K562 (cell line): ENCODE measurements at regions not wholly inside any gene's neighbourhood (a gene's known extent, or its start where the extent isn't known, plus 50 kb on each side); places are given as distances from the start of the nearest gene placed in this dataset.

ENCODE experiments used
- ATAC-seq: fragments of 200-7000 bp; cut with Tn5 transposase; 3 replicates; pipeline ENCODE4 v1.9.1; 2020; ENCODE audit warnings: moderate library complexity
- BruUV-seq: library from RNA; stranded (reverse); fragments of 400-500 nt; replicated peaks from 2 replicates; lab custom pipeline; 2021; lab: Mats Ljungman, UMichigan
- CTCF ChIA-PET: fragments of 300-600 bp; formaldehyde crosslinking; extraction: SDS; loops from one replicate; lab custom pipeline; 2021; ENCODE audit warnings: low intra/inter-chr PET ratio; lab: Yijun Ruan, JAX
- POLR2A ChIA-PET: fragments of 300-600, 350-650 bp; sonication (Branson Sonifier 250); formaldehyde crosslinking; extraction: SDS; loops from one replicate; lab custom pipeline; 2021; ENCODE audit warnings: antibody characterized with exemption, inconsistent platforms; lab: Yijun Ruan, JAX
- DNase-seq, 4 experiments: peaks; one replicate each; pipeline versions ENCODE4 v3.0.0 to v3.0.0-alpha.2; 2011 to 2018; ENCODE audit warnings: low spot score in 3 of 4, mixed read lengths in 3 of 4; ENCODE audit errors: extremely low read depth in 1 of 4
- FAIRE-seq: peaks from 2 replicates; lab custom pipeline; 2011; peaks lifted over from hg19 to GRCh38; lab: Jason Lieb, UNC
- H2AFZ ChIP-seq: 2 replicates; pipeline ENCODE4 v1.6.0; 2011; ENCODE audit warnings: low read depth, low read length, control low read depth, inconsistent platforms
- H3K27ac ChIP-seq: fragments of 200-600 bp; 3 replicates; pipeline ENCODE4 v1.8.0; 2011; ENCODE audit warnings: low read depth, mild to moderate bottlenecking, control low read depth, inconsistent platforms, low read length, moderate library complexity, mixed read lengths; ENCODE audit errors: extremely low read depth
- H3K27me3 ChIP-seq, 2 experiments: fragments of 300-600 bp in 1 of 2; 2 replicates in 1 of 2; 3 replicates in 1 of 2; pipeline versions ENCODE4 v1.6.0 to v1.8.0; 2011; ENCODE audit warnings: inconsistent platforms in 2 of 2, low read length in 2 of 2, mild to moderate bottlenecking in 1 of 2, mixed read lengths in 1 of 2, moderate library complexity in 1 of 2; ENCODE audit not compliant: control insufficient read depth in 2 of 2, insufficient read depth in 2 of 2
- H3K36me3 ChIP-seq: fragments of 300-600 bp; 3 replicates; pipeline ENCODE4 v1.8.0; 2011; ENCODE audit warnings: mild to moderate bottlenecking, low read length, inconsistent platforms; ENCODE audit not compliant: control insufficient read depth, insufficient read depth
- H3K4me1 ChIP-seq, 2 experiments: fragments of 200-600 bp in 1 of 2; replicated peaks in 1 of 2; 2 replicates in 1 of 2; 3 replicates in 1 of 2; pipeline versions ENCODE4 v1.5.1 to v1.8.0; 2011; ENCODE audit warnings: inconsistent platforms in 2 of 2, low read length in 2 of 2, mild to moderate bottlenecking in 1 of 2, mixed read lengths in 1 of 2, moderate library complexity in 1 of 2; ENCODE audit not compliant: control insufficient read depth in 2 of 2, insufficient read depth in 2 of 2
- H3K4me2 ChIP-seq: 2 replicates; pipeline ENCODE4 v1.6.1; 2011; ENCODE audit warnings: low read length, control low read depth, inconsistent platforms, mixed read lengths; ENCODE audit not compliant: insufficient read depth
- H3K4me3 ChIP-seq: fragments of 200-600 bp; sonication (generic), shearing (Covaris generic); 2 replicates; pipeline ENCODE4 v1.5.1; 2016; ENCODE audit warnings: control low read depth, inconsistent platforms
- H3K79me2 ChIP-seq: fragments of 200-600 bp; 3 replicates; pipeline ENCODE4 v1.8.0; 2011; ENCODE audit warnings: low read length, inconsistent platforms; ENCODE audit not compliant: control insufficient read depth, insufficient read depth
- H3K9ac ChIP-seq, 2 experiments: 2 replicates each; pipeline versions ENCODE4 v1.6.0 to v1.6.1; 2011; ENCODE audit warnings: low read depth in 2 of 2, low read length in 2 of 2, control low read depth in 1 of 2, inconsistent platforms in 1 of 2, mild to moderate bottlenecking in 1 of 2, mixed read lengths in 1 of 2; ENCODE audit not compliant: insufficient read depth in 1 of 2
- H3K9me1 ChIP-seq: one replicate; pipeline ENCODE4 v1.6.0; 2011; ENCODE audit warnings: inconsistent platforms, mild to moderate bottlenecking, low read length, moderate library complexity; ENCODE audit not compliant: control insufficient read depth, insufficient read depth
- H3K9me3 ChIP-seq: replicated peaks from 2 replicates; pipeline ENCODE4 v1.5.1; 2011; ENCODE audit warnings: low read depth, low read length, inconsistent platforms; ENCODE audit not compliant: control insufficient read depth, insufficient read depth
- H4K20me1 ChIP-seq: replicated peaks from 2 replicates; pipeline ENCODE4 v1.6.1; 2011; ENCODE audit warnings: low read length, inconsistent platforms, mixed read lengths; ENCODE audit not compliant: control insufficient read depth, insufficient read depth
- CREM ChIP-seq: IDR thresholded peaks from 2 replicates; pipeline ENCODE4 v1.6.1; 2014; ENCODE audit warnings: antibody characterized with exemption, low read depth
- HLTF ChIP-seq: fragments of 450-650 bp; IDR thresholded peaks from 2 replicates; pipeline ENCODE4 v1.6.1; 2016
- HMGN3 ChIP-seq: IDR thresholded peaks from 2 replicates; pipeline ENCODE4 v1.6.1; 2011; ENCODE audit warnings: borderline replicate concordance, low read depth, mild to moderate bottlenecking, mixed read lengths, low read length; ENCODE audit not compliant: insufficient read length; ENCODE audit errors: extremely low read depth
- HOXB6 ChIP-seq: fragments of 250-450 bp; sonication (Bioruptor Pico); IDR thresholded peaks from 2 replicates; pipeline ENCODE4 v1.5.1; 2022; ENCODE audit warnings: mild to moderate bottlenecking, borderline replicate concordance
- KHSRP ChIP-seq: fragments of 450-650 bp; IDR thresholded peaks from 2 replicates; pipeline ENCODE4 v1.6.1; 2017
- MAFK ChIP-seq: IDR thresholded peaks from 2 replicates; pipeline ENCODE4 v1.6.1; 2011; ENCODE audit warnings: low read length, improper control_type of control experiment
- NBN ChIP-seq: fragments of 450-650 bp; IDR thresholded peaks from 2 replicates; pipeline ENCODE4 v1.6.1; 2016; ENCODE audit warnings: low read depth, mild to moderate bottlenecking
- NRF1 ChIP-seq, 2 experiments: fragments of 450-650 bp; IDR thresholded peaks in 1 of 2; conservative IDR thresholded peaks in 1 of 2; 2 replicates each; pipeline ENCODE4 v1.6.1; 2014; ENCODE audit warnings: mild to moderate bottlenecking in 2 of 2
- RCOR1 ChIP-seq, 2 experiments: IDR thresholded peaks; 2 replicates each; pipeline ENCODE4 v1.6.1; 2012; ENCODE audit warnings: low read depth in 2 of 2, low read length in 2 of 2, borderline replicate concordance in 1 of 2, improper control_type of control experiment in 1 of 2
- SIN3B ChIP-seq: fragments of 450-650 bp; IDR thresholded peaks from 2 replicates; pipeline ENCODE4 v1.6.1; 2017; ENCODE audit warnings: low read depth, mild to moderate bottlenecking, moderate library complexity
- SMAD1 ChIP-seq: fragments of 150-350 bp; IDR thresholded peaks from 2 replicates; pipeline ENCODE4 v1.6.1; 2014; ENCODE audit warnings: low read length, low read depth; ENCODE audit not compliant: partially characterized antibody
- TCFL5 ChIP-seq: fragments of 250-450 bp; sonication (Bioruptor Pico); conservative IDR thresholded peaks from 2 replicates; pipeline ENCODE4 v1.6.1; 2021; ENCODE audit warnings: mild to moderate bottlenecking, moderate library complexity, matching md5 sums
- TFAM ChIP-seq: fragments of 250-450 bp; sonication (Bioruptor Pico); conservative IDR thresholded peaks from 2 replicates; pipeline ENCODE4 v1.5.0; 2021; ENCODE audit warnings: mild to moderate bottlenecking, moderate library complexity
- ZNF644 ChIP-seq: fragments of 200-800 bp; sonication (Bioruptor generic); IDR thresholded peaks from 2 replicates; pipeline ENCODE4 v1.6.1; 2016; ENCODE audit warnings: low read depth, missing genetic modification characterization, missing compliant biosample characterization
- ZNF764 ChIP-seq: fragments of 250-450 bp; sonication (Bioruptor Pico); IDR thresholded peaks from 2 replicates; pipeline ENCODE4 v1.4.0; 2020; ENCODE audit warnings: low read depth, mild to moderate bottlenecking, moderate library complexity
- ZNF79 ChIP-seq: fragments of 250-450 bp; sonication (Bioruptor Pico); IDR thresholded peaks from 2 replicates; pipeline ENCODE4 v1.4.0; 2020; ENCODE audit warnings: low read depth, mild to moderate bottlenecking, moderate library complexity
- WGBS: fragments of 100-300 bp; shearing (Covaris generic); methylation state at CpG from one replicate; pipeline ENCODE4 v1.1.6; 2016; ENCODE audit warnings: low coverage, mixed read lengths; ENCODE audit not compliant: insufficient coverage; ENCODE audit errors: missing lambda C conversion rate; 5-methylcytosine and 5-hydroxymethylcytosine counted together
- in situ Hi-C: fragments of 300-500 bp; cut with MboI; formaldehyde crosslinking; loops from 4 replicates; pipeline ENCODE4 v1.15.0; 2018; ENCODE audit warnings: inconsistent platforms, mixed read lengths
- intact Hi-C: fragments of 100-400 bp; cut with micrococcal nuclease; formaldehyde crosslinking; loops from 2 replicates; pipeline ENCODE4 v1.14.2; 2022

- no peak for ATAC-seq
- TF ChIP-seq RCOR1 (IDR thresholded peaks at IDR 0.05; ENCODE audit: borderline replicate concordance in 1 of 2, low read depth in 2 of 2, low read length in 2 of 2) (no peak), KHSRP (no peak), HMGN3 (no peak)
- no peak for DNase-seq
- ChIA-PET POLR2A (no interaction called here), CTCF (no interaction called here)
- Histone ChIP-seq H3K9me3 (no peaks in the 10 kb centered on the region), H3K4me3 (no peak overlapping the region), H3K4me2 (no peak overlapping the region), H3K27me3 (no peaks in the 10 kb centered on the region), H4K20me1 (no peaks in the 10 kb centered on the region), H3K79me2 (no peaks in the 10 kb centered on the region), H3K4me1 (no peaks in the 10 kb centered on the region), H3K27ac (no peak overlapping the region), H3K9me1 (no peaks in the 10 kb centered on the region), H3K36me3 (no peaks in the 10 kb centered on the region), H3K9ac (no peak overlapping the region), H2AFZ (no peak overlapping the region)
- no peak for FAIRE-seq
- WGBS: 1% methylated on average over 4 of the region's 4 CpGs
- in situ Hi-C loops: no loop called here
- intact Hi-C loops: loop anchor here (10.0 kb wide), 1 partner anchor 147 kb away; no protein-coding TSS in a partner anchor
- BruUV-seq: no TSS peak
Observed at GRCh38 chr18:25678221-25678620, 326.3 kb upstream of the ZNF521 start.

GRCh38 chr18:25675123-25675850 lies 323.3 kb upstream of the ZNF521 start:
- ChIA-PET POLR2A (no interaction called here), CTCF (no interaction called here)
- Histone ChIP-seq H3K79me2 (no peaks in the 10 kb centered on the region), H3K9me1 (no peaks in the 10 kb centered on the region), H3K36me3 (no peaks in the 10 kb centered on the region), H3K4me3 (no peak overlapping the region), H3K4me2 (no peak overlapping the region), H3K9ac (no peak overlapping the region), H3K27me3 (no peaks in the 10 kb centered on the region), H3K27ac (no peak overlapping the region), H3K9me3 (no peaks in the 10 kb centered on the region), H3K4me1 (no peaks in the 10 kb centered on the region), H2AFZ (no peak overlapping the region), H4K20me1 (no peaks in the 10 kb centered on the region)
- ATAC-seq (no peak), DNase-seq (no peak), FAIRE-seq (no peak)
- WGBS: under 1% methylated on average over 8 of the region's 8 CpGs
- no peak for TF ChIP-seq ZNF79 (CRISPR knock-in tag)
- no peak for TF ChIP-seq NBN
- TF ChIP-seq HLTF: no peak
- no peak for TF ChIP-seq SMAD1
- no peak for TF ChIP-seq MAFK
- no peak for TF ChIP-seq ZNF764 (CRISPR knock-in tag)
- TF ChIP-seq NRF1 (conservative IDR thresholded peaks at IDR 0.05 in 1 of 2, IDR thresholded peaks at IDR 0.05 in 1 of 2): no peak
- no peak for TF ChIP-seq CREM
- TF ChIP-seq HOXB6 (CRISPR knock-in tag): no peak
- TF ChIP-seq ZNF644 (tag): no peak
- TF ChIP-seq SIN3B: no peak
- TF ChIP-seq TFAM (CRISPR knock-in tag): no peak
- no peak for TF ChIP-seq TCFL5 (CRISPR knock-in tag)
- intact Hi-C loops (loop anchor here (10.0 kb wide), 1 partner anchor 150 kb away; no protein-coding TSS in a partner anchor), in situ Hi-C loops (no loop called here)
- no TSS peak for BruUV-seq
